A673 (cell line): ENCODE measurements at regions not wholly inside any gene's neighbourhood (a gene's known extent, or its start where the extent isn't known, plus 50 kb on each side); places are given as distances from the start of the nearest gene placed in this dataset.

Experiments
- CTCF ChIP-seq: fragments of 300-800, 200-600 bp; sonication (generic); conservative IDR thresholded peaks from 2 replicates; pipeline ENCODE4 v1.5.1; 2017; ENCODE audit warnings: low read depth, mild to moderate bottlenecking, antibody characterized with exemption, low read length, moderate library complexity, mixed read lengths
- EZH2 ChIP-seq: fragments of 200-600 bp; sonication (generic); IDR thresholded peaks from 2 replicates; pipeline ENCODE4 v1.6.1; 2017; ENCODE audit warnings: borderline replicate concordance, low read depth, mild to moderate bottlenecking, mixed read lengths, antibody characterized with exemption, low read length; ENCODE audit not compliant: poor library complexity, severe bottlenecking

GRCh38 chr6:62891065-62891647 lies 320.1 kb upstream of the FKBP1C start:
- TF ChIP-seq CTCF: peak; percentile 53; the same call in 1 of the 2 replicates
- TF ChIP-seq EZH2: no peak
